HG03139 (cell line): ENCODE measurements at regions not wholly inside any gene's neighbourhood (a gene's known extent, or its start where the extent isn't known, plus 50 kb on each side); places are given as distances from the start of the nearest gene placed in this dataset.
"Not testable (repeated sequence)": the region's sequence is repeated elsewhere in the genome, so short reads cannot be mapped to it uniquely, and the experiment has no call there.

Experiments used
- ATAC-seq: cut with Tn5 transposase; IDR thresholded peaks from one replicate; pipeline ENCODE4 v1.9.1; 2021; ENCODE audit not compliant: unreplicated experiment

DNA sequence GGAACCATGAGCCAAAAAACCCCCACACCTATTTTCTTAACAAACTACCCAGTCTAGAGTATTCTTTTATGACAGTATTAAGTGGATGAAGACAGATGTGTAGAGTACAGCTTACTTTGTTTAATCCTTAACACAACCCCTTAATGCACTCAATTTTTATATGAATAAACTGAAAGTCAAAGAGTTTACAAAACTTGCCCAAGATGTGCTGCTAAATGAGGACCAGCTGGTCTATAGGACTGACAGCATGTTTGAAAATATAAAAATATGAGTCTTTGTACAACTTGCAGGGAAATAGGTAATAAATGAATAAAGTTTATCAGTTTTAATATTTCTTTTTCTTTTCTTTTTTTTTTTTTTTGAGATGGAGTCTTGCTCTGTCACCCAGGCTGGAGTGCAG, 102.3 kb downstream of the ZFY start:
- no peak for ATAC-seq

- no peak for ATAC-seq
Measured at GRCh38 chrY:3040415-3040814, 105.2 kb downstream of the ZFY start.

GRCh38 chrY:3041985-3042384, 106.8 kb downstream of the ZFY start:
- no peak for ATAC-seq

DNA sequence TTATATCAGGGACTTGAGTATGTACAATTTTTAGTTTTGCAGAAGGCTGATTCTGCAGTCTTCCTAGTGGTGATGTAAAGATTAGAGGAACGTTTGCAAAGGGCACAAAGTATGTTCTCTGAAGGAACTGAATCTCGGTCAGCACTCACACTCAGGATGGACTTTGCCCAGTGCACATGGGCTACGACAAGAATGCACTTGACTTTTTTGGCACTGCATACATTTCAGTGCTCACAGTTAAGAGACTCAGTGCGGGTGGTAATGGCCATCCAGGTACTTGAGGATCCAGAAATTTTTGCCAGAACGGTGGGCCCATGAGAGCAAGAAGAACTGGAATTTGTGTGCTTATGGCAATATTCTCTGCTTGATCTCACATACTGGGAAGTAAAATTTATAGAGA, 107.7 kb downstream of the ZFY start:
- no peak for ATAC-seq

DNA sequence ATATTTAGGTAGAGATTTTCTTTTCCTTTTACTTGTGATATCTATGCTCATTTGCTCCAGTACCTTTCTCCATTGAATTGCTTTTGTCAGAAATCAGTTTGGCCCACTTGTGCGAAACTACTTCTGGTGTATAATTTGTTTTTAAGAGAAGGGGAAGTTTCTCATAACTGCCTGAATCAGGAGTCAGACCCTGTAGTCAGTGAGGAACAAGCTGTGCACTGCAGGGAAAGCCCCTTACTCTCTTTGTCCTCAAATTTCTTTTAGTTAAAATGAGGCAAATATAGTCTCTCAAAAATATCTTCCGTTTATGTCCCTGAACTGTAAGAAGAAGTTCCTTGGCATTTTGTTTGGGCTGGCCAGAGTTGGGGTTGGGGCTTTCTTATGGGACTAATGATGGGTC, 109.9 kb downstream of the ZFY start:
- ATAC-seq = no peak

- ATAC-seq = not testable (repeated sequence)
Measured at GRCh38 chrY:3055496-3055895, 120.3 kb downstream of the ZFY start.

- not testable (repeated sequence) for ATAC-seq
Measured at GRCh38 chrY:3058342-3058741, 123.2 kb downstream of the ZFY start.

DNA sequence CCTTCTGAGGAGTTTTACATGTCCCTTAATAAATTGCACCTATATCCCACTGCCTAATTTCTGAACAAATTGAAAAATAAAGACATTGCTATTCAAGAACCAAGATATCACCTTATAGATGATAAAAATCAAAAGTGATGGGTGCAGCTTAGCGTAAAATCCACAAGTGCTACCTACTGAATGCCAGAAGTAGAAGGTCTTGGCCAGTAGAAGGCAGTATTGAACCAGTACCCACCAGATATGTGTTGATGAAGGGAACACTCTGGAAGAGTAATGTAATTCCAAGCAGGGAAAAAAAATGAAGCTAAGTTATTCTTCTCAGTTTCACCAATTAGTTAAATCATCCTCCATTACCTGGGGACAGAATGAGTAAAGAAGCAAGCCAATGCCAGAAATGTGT, 125.5 kb downstream of the ZFY start:
- not testable (repeated sequence) for ATAC-seq

- ATAC-seq = not testable (repeated sequence)
Measured at GRCh38 chrY:3088149-3088548, 153.0 kb downstream of the ZFY start.

DNA sequence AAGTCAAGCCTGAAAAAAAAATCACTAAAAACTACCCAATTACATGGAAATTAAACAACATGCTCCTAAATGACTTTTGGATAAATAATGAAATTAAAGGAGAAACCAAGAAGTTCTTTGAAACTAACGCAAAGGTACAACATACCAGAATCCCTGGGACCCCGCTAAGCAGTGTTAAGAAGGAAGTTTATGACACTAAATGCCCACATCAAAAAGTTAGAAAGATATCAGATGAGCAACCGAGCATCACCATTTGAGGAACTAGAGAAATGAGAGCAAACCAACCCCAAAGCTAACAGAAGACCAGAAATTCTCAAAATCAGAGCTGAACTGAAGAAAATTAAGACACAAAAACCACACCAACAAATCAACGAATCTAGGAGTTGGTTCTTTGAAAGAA, 173.5 kb downstream of the ZFY start:
- not testable (repeated sequence) for ATAC-seq

GRCh38 chrY:3120234-3120633, 185.1 kb downstream of the ZFY start:
- ATAC-seq = peak; percentile 71

- not testable (repeated sequence) for ATAC-seq
Measured at GRCh38 chrY:3120716-3121115, 185.5 kb downstream of the ZFY start.

DNA sequence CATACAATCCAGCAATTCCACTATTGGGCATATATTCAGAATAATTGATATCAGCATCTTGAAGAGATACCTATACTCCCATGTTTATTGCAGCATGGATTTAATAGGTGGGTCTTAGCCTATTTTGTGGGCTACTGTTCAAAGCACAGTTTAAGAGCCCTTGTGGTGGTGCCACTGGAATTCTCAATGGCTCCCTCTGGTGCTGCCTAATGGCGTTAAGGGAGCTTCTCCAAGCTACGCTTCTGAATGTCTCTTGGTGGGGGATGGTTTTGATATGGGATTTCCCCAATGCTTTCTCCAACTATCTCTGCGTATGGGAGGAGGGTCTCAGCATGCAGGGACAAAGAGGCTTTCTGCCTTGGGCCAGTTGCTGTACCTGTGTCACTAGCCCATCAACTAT, 188.3 kb downstream of the ZFY start:
- ATAC-seq = not testable (repeated sequence)

DNA sequence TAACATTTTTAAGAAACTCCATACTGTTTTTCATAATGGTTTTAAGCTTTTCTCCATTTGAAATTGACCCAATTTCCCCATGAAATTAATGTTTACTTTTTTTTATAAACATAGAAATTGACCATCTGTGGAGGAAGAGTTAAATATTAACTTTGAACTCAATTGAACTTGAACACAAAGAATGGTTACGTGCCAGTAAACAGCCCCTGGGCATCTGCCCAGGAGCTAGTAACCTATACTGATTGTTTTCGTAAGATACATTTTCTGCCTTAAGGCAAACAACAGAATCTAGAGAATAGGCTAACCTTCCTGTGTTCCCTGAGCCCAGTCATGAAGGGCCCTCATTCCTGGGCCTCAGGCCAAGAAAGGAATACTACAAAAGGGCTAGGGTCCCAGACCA, 235.9 kb downstream of the ZFY start:
- ATAC-seq = not testable (repeated sequence)

- ATAC-seq = not testable (repeated sequence)
Measured at GRCh38 chrY:3195035-3195434, 259.9 kb downstream of the ZFY start.

GRCh38 chrY:3202287-3202686, 267.1 kb downstream of the ZFY start:
- not testable (repeated sequence) for ATAC-seq

DNA sequence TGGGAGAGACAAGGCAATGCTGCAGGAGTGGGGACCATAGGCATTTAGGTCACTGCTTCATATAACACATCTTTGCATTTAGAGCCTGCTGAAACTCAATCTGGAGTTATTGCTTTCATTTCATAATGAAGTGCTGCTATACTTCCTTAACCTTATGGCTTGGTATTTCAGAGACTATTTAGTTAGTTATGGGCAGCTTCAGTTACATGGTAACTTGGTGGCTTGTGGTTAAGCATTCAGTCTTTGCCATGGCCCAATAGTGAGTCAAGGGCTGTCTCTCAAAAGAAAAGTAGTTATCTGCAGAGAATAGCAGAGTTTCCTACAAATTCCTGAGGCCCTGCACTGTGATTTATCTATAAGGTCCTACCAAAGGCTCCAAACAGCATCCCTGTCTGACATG, 271.6 kb downstream of the ZFY start:
- ATAC-seq = not testable (repeated sequence)

DNA sequence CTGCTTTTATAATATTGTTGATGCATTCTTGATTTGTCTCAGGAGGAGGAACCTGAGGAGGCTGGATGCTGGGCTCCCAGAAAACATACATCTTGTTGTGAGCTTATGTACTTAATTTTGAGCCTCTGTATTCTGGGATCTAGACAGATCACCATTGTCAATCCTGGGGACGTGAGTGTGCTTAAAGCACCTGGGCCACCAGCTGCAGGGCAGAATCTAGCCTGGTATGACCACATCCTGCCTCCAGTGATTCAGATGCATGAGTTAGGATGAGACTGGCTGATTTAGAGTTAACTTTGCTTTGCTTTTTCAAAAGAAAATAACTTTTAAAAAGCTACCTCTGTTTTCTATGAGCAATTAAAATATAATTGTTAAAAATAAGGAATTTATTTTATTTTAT, 278.0 kb downstream of the ZFY start:
- ATAC-seq = not testable (repeated sequence)

DNA sequence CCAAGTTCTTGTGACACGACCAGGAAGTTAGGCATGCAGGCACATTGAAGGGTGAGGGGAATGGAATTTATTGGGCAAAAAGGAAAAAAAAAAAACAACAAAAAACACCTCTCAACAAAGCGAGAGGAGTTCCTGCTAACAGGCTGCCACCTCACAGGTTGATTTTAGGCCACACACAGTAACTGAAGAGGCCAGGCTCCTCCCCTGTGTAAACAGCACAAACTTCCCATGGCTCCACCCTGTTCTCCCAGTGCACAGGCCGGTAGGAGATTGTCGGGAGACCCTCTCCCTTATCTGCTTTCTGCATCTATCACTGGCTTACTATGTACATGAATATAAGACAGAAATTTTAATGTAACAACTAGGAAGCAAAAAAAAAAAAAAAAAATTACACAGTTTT, 283.0 kb downstream of the ZFY start:
- not testable (repeated sequence) for ATAC-seq

- ATAC-seq = not testable (repeated sequence)
Measured at GRCh38 chrY:3218559-3218958, 283.4 kb downstream of the ZFY start.

GRCh38 chrY:3262911-3263310, 316.0 kb upstream of the TGIF2LY start:
- ATAC-seq = not testable (repeated sequence)

- ATAC-seq = not testable (repeated sequence)
Measured at GRCh38 chrY:3288063-3288462, 290.8 kb upstream of the TGIF2LY start.

GRCh38 chrY:3297235-3297634, 281.6 kb upstream of the TGIF2LY start:
- ATAC-seq = not testable (repeated sequence)

- not testable (repeated sequence) for ATAC-seq
Measured at GRCh38 chrY:3319988-3320387, 258.9 kb upstream of the TGIF2LY start.
